Right lobe of liver (tissue), 4 donors: ENCODE measurements at regions not wholly inside any gene's neighbourhood (a gene's known extent, or its start where the extent isn't known, plus 50 kb on each side); places are given as distances from the start of the nearest gene placed in this dataset.
"Not testable (repeated sequence)": the region's sequence is repeated elsewhere in the genome, so short reads cannot be mapped to it uniquely, and the experiment has no call there.

Experiments
- POLR2A ChIP-seq: fragments of 450-650 bp; IDR thresholded peaks from one replicate; pipeline ENCODE4 v1.6.1; 2017; ENCODE audit warnings: antibody characterized with exemption, mild to moderate bottlenecking
- TF ChIP-seq, protein P1 (sequence below), 4 donors: fragments of 200-600 bp in 3 of 4; fragments of 450-650 bp in 1 of 4; IDR thresholded peaks; one replicate each; pipeline versions ENCODE4 v1.5.1 to v1.8.0; 2016 to 2022; ENCODE audit warnings: antibody characterized with exemption in 4 of 4, mild to moderate bottlenecking in 2 of 4
- donor health status: DM: no; HTN: no; CAD: no.
- donor health status: DM: no; HTN: no; CAD: no.
- donor health status: DM: no; HTN: yes; CAD: no.

DNA sequence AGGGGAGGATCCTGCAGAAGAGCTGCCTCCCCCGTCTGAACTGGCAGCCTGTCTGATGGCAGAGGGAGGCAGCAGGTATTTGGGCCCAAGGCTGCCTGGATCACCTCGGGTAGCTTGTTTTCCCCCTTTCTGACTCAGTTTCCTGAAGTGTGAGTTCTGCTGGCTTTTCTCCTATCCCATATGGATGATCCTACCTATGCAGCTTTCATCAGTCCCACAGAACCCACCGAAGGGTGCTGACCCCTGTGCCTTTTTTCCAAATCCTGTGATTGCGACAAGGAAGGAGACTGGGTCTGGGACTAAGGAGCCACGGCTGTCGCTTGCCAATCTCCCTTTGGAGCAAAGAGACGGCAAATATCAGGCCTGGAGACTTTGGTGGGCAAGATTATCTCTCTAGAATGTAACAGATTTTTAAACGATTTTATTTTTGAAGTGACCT lies 208.7 kb downstream of the BANP start:
- TF ChIP-seq POLR2A = not testable (repeated sequence)
- TF ChIP-seq, protein P1, sequence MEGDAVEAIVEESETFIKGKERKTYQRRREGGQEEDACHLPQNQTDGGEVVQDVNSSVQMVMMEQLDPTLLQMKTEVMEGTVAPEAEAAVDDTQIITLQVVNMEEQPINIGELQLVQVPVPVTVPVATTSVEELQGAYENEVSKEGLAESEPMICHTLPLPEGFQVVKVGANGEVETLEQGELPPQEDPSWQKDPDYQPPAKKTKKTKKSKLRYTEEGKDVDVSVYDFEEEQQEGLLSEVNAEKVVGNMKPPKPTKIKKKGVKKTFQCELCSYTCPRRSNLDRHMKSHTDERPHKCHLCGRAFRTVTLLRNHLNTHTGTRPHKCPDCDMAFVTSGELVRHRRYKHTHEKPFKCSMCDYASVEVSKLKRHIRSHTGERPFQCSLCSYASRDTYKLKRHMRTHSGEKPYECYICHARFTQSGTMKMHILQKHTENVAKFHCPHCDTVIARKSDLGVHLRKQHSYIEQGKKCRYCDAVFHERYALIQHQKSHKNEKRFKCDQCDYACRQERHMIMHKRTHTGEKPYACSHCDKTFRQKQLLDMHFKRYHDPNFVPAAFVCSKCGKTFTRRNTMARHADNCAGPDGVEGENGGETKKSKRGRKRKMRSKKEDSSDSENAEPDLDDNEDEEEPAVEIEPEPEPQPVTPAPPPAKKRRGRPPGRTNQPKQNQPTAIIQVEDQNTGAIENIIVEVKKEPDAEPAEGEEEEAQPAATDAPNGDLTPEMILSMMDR (IDR thresholded peaks at IDR 0.05) = not testable (repeated sequence)
